Stimulated activated effector memory CD8-positive, alpha-beta T cell treated with anti-CD3 and anti-CD28 coated beads, Interleukin-12 subunit alpha, Interleukin-12 subunit beta, amount 100 ng/mL, for 72 hours (primary cell): ENCODE measurements at regions not wholly inside any gene's neighbourhood (a gene's known extent, or its start where the extent isn't known, plus 50 kb on each side); places are given as distances from the start of the nearest gene placed in this dataset.

Experiments used
- ATAC-seq: fragments of 150-1000 bp; cut with Tn5 transposase; 2 replicates; pipeline ENCODE4 v1.10.0; 2021
- DNase-seq, 2 donors: peaks; one replicate each; pipeline ENCODE4 v3.0.0; 2021 to 2022; ENCODE audit warnings: low spot score in 2 of 2
- H3K27ac Mint-ChIP-seq: one replicate; pipeline ENCODE4 v1.8.0; 2022; ENCODE audit warnings: mild to moderate bottlenecking, mixed read lengths
- H3K36me3 Mint-ChIP-seq: one replicate; pipeline ENCODE4 v1.8.0; 2022; ENCODE audit warnings: mild to moderate bottlenecking, mixed read lengths
- H3K4me1 Mint-ChIP-seq: one replicate; pipeline ENCODE4 v1.8.0; 2022; ENCODE audit warnings: mixed read lengths
- H3K4me3 Mint-ChIP-seq: one replicate; pipeline ENCODE4 v1.8.0; 2022; ENCODE audit warnings: mild to moderate bottlenecking, mixed read lengths
- H3K9me3 Mint-ChIP-seq: one replicate; pipeline ENCODE4 v1.8.0; 2022; ENCODE audit warnings: mixed read lengths

GRCh38 chr7:117993377-117994003 lies 120.2 kb upstream of the CTTNBP2 start:
- ATAC-seq, result peak; percentile 47

GRCh38 chr7:117995850-117996650 lies 122.8 kb upstream of the CTTNBP2 start:
- Mint-ChIP-seq H3K4me3 (no peak overlapping the region), H3K4me1 (no peaks in the 10 kb centered on the region), H3K36me3 (no peaks in the 10 kb centered on the region), H3K27ac (no peak overlapping the region), H3K9me3 (peaks cover 2% of the 10 kb centered on the region)
- DNase-seq, result no peak
- no peak for ATAC-seq

More at GRCh38 chr7:117993377-117994003, 120.2 kb upstream of the CTTNBP2 start:
- no peak overlapping the region for H3K27ac Mint-ChIP-seq
- H3K4me1 Mint-ChIP-seq, result no peaks in the 10 kb centered on the region
- H3K4me3 Mint-ChIP-seq, result no peak overlapping the region
- peaks cover 2% of the 10 kb centered on the region for H3K9me3 Mint-ChIP-seq
- H3K36me3 Mint-ChIP-seq, result no peaks in the 10 kb centered on the region
- DNase-seq, result no peak

- Mint-ChIP-seq H3K36me3 (no peaks in the 10 kb centered on the region), H3K27ac (no peak overlapping the region), H3K9me3 (peaks cover 2% of the 10 kb centered on the region), H3K4me1 (no peaks in the 10 kb centered on the region), H3K4me3 (no peak overlapping the region)
- no peak for ATAC-seq
- DNase-seq, result no peak
Measured at GRCh38 chr7:117997862-117998825, 124.9 kb upstream of the CTTNBP2 start.

- Mint-ChIP-seq H3K4me3 (no peak overlapping the region), H3K4me1 (no peaks in the 10 kb centered on the region), H3K27ac (no peak overlapping the region), H3K36me3 (no peaks in the 10 kb centered on the region), H3K9me3 (peaks cover 2% of the 10 kb centered on the region)
- no peak for DNase-seq
- ATAC-seq, result no peak
Measured at GRCh38 chr7:118000480-118001202, 127.4 kb upstream of the CTTNBP2 start.

- Mint-ChIP-seq H3K9me3 (peaks cover 2% of the 10 kb centered on the region), H3K4me1 (no peaks in the 10 kb centered on the region), H3K36me3 (no peaks in the 10 kb centered on the region), H3K4me3 (no peak overlapping the region), H3K27ac (no peak overlapping the region)
- ATAC-seq, result no peak
- no peak for DNase-seq
Measured at GRCh38 chr7:118003476-118003875, 130.2 kb upstream of the CTTNBP2 start.

GRCh38 chr7:118005026-118005425 lies 131.8 kb upstream of the CTTNBP2 start:
- no peak overlapping the region for H3K27ac Mint-ChIP-seq
- no peaks in the 10 kb centered on the region for H3K4me1 Mint-ChIP-seq
- no peak overlapping the region for H3K4me3 Mint-ChIP-seq
- no peak for DNase-seq
- H3K9me3 Mint-ChIP-seq, result peaks cover 2% of the 10 kb centered on the region
- no peaks in the 10 kb centered on the region for H3K36me3 Mint-ChIP-seq
- ATAC-seq, result no peak

- H3K9me3 Mint-ChIP-seq, result peaks cover 8% of the 10 kb centered on the region
- no peak for ATAC-seq
- DNase-seq, result no peak
- H3K4me3 Mint-ChIP-seq, result no peak overlapping the region
- no peak overlapping the region for H3K27ac Mint-ChIP-seq
- no peaks in the 10 kb centered on the region for H3K4me1 Mint-ChIP-seq
- H3K36me3 Mint-ChIP-seq, result no peaks in the 10 kb centered on the region
Measured at GRCh38 chr7:118006979-118007378, 133.7 kb upstream of the CTTNBP2 start.

GRCh38 chr7:118009419-118009818 lies 136.2 kb upstream of the CTTNBP2 start:
- Mint-ChIP-seq H3K27ac (no peak overlapping the region), H3K9me3 (peaks cover 6% of the 10 kb centered on the region), H3K4me3 (no peak overlapping the region), H3K36me3 (no peaks in the 10 kb centered on the region), H3K4me1 (no peaks in the 10 kb centered on the region)
- DNase-seq (no peak), ATAC-seq (no peak)

- no peak overlapping the region for H3K27ac Mint-ChIP-seq
Measured at GRCh38 chr7:118011652-118012051, 138.4 kb upstream of the CTTNBP2 start.

GRCh38 chr7:118013252-118014010 lies 140.2 kb upstream of the CTTNBP2 start:
- H3K36me3 Mint-ChIP-seq, result no peaks in the 10 kb centered on the region
- H3K27ac Mint-ChIP-seq, result no peak overlapping the region
- DNase-seq (no peak), ATAC-seq (no peak)
- peaks cover 10% of the 10 kb centered on the region for H3K9me3 Mint-ChIP-seq
- no peak overlapping the region for H3K4me3 Mint-ChIP-seq
- no peaks in the 10 kb centered on the region for H3K4me1 Mint-ChIP-seq

More at GRCh38 chr7:118011652-118012051, 138.4 kb upstream of the CTTNBP2 start:
- ATAC-seq, result no peak
- Mint-ChIP-seq H3K36me3 (no peaks in the 10 kb centered on the region), H3K4me3 (no peak overlapping the region), H3K4me1 (no peaks in the 10 kb centered on the region), H3K9me3 (peaks cover 6% of the 10 kb centered on the region)
- no peak for DNase-seq

GRCh38 chr7:118022546-118022945 lies 149.3 kb upstream of the CTTNBP2 start:
- ATAC-seq, result no peak
- no peak for DNase-seq
- H3K4me3 Mint-ChIP-seq, result no peak overlapping the region
- peaks cover 5% of the 10 kb centered on the region for H3K9me3 Mint-ChIP-seq
- no peak overlapping the region for H3K27ac Mint-ChIP-seq
- H3K36me3 Mint-ChIP-seq, result no peaks in the 10 kb centered on the region
- H3K4me1 Mint-ChIP-seq, result no peaks in the 10 kb centered on the region

- H3K36me3 Mint-ChIP-seq, result no peaks in the 10 kb centered on the region
- no peaks in the 10 kb centered on the region for H3K4me1 Mint-ChIP-seq
- H3K4me3 Mint-ChIP-seq, result no peak overlapping the region
- DNase-seq (no peak), ATAC-seq (no peak)
- H3K27ac Mint-ChIP-seq, result no peak overlapping the region
- no peaks in the 10 kb centered on the region for H3K9me3 Mint-ChIP-seq
Measured at GRCh38 chr7:118026791-118027190, 153.6 kb upstream of the CTTNBP2 start.

- Mint-ChIP-seq H3K4me1 (no peaks in the 10 kb centered on the region), H3K4me3 (no peak overlapping the region), H3K27ac (no peak overlapping the region), H3K9me3 (no peaks in the 10 kb centered on the region), H3K36me3 (no peaks in the 10 kb centered on the region)
- no peak for DNase-seq
- ATAC-seq, result no peak
Measured at GRCh38 chr7:118028226-118028625, 155.0 kb upstream of the CTTNBP2 start.

- H3K36me3 Mint-ChIP-seq, result no peaks in the 10 kb centered on the region
- no peak overlapping the region for H3K4me3 Mint-ChIP-seq
- DNase-seq (no peak), ATAC-seq (no peak)
- no peak overlapping the region for H3K27ac Mint-ChIP-seq
- H3K4me1 Mint-ChIP-seq, result no peaks in the 10 kb centered on the region
- H3K9me3 Mint-ChIP-seq, result peaks cover 3% of the 10 kb centered on the region
Measured at GRCh38 chr7:118029826-118030422, 154.0 kb upstream of the LSM8 start.
